HAP-1 (cell line): ENCODE measurements at regions not wholly inside any gene's neighbourhood (a gene's known extent, or its start where the extent isn't known, plus 50 kb on each side); places are given as distances from the start of the nearest gene placed in this dataset.

Experiments used
- DNase-seq, 2 experiments: peaks; one replicate each; pipeline ENCODE4 v3.0.0-alpha.2; 2016 to 2020; ENCODE audit warnings: low spot score in 2 of 2
- H3K27me3 ChIP-seq: fragments of 250-450 bp; sonication (Bioruptor Pico); 2 replicates; pipeline ENCODE4 v1.5.1; 2020; ENCODE audit warnings: low read depth, mild to moderate bottlenecking, moderate library complexity
- H3K36me3 ChIP-seq: fragments of 250-450 bp; sonication (Bioruptor Pico); replicated peaks from 2 replicates; pipeline ENCODE4 v1.5.1; 2020; ENCODE audit warnings: mild to moderate bottlenecking
- H3K4me1 ChIP-seq: fragments of 250-450 bp; sonication (Bioruptor Pico); 2 replicates; pipeline ENCODE4 v1.5.1; 2020; ENCODE audit warnings: mild to moderate bottlenecking
- H3K4me3 ChIP-seq: fragments of 250-450 bp; sonication (Bioruptor Pico); 2 replicates; pipeline ENCODE4 v1.5.1; 2020; ENCODE audit warnings: mild to moderate bottlenecking, moderate library complexity
- H3K9me3 ChIP-seq: fragments of 250-450 bp; sonication (Bioruptor Pico); 2 replicates; pipeline ENCODE4 v1.5.1; 2020; ENCODE audit warnings: mild to moderate bottlenecking, moderate library complexity
- in situ Hi-C: fragments of 300-500 bp; cut with MboI; formaldehyde crosslinking; loops from 3 replicates; pipeline ENCODE4 v1.14.3; 2020; ENCODE audit warnings: low sequenced_read_pairs, inconsistent platforms, mixed read lengths

GRCh38 chr3:59261009-59261408 is 211.2 kb upstream of the CFAP20DC start:
- Histone ChIP-seq H3K4me3 (no peak overlapping the region), H3K9me3 (no peaks in the 10 kb centered on the region), H3K4me1 (no peaks in the 10 kb centered on the region), H3K36me3 (no peaks in the 10 kb centered on the region), H3K27me3 (no peaks in the 10 kb centered on the region)
- in situ Hi-C loops = no loop called here
- DNase-seq = no peak

GRCh38 chr3:59258550-59259260 is 208.9 kb upstream of the CFAP20DC start:
- H3K4me1 ChIP-seq = no peaks in the 10 kb centered on the region
- H3K27me3 ChIP-seq = no peaks in the 10 kb centered on the region
- no peaks in the 10 kb centered on the region for H3K36me3 ChIP-seq
- in situ Hi-C loops = no loop called here
- no peak overlapping the region for H3K4me3 ChIP-seq
- no peak for DNase-seq
- H3K9me3 ChIP-seq = no peaks in the 10 kb centered on the region

- no peaks in the 10 kb centered on the region for H3K9me3 ChIP-seq
- no peaks in the 10 kb centered on the region for H3K4me1 ChIP-seq
- DNase-seq = no peak
- H3K36me3 ChIP-seq = no peaks in the 10 kb centered on the region
- no peak overlapping the region for H3K4me3 ChIP-seq
- H3K27me3 ChIP-seq = no peaks in the 10 kb centered on the region
- in situ Hi-C loops = no loop called here
Measured at GRCh38 chr3:59257506-59257905, 207.7 kb upstream of the CFAP20DC start.

- no peaks in the 10 kb centered on the region for H3K27me3 ChIP-seq
- no peaks in the 10 kb centered on the region for H3K36me3 ChIP-seq
- no peaks in the 10 kb centered on the region for H3K9me3 ChIP-seq
- no peak for DNase-seq
- in situ Hi-C loops = no loop called here
- H3K4me3 ChIP-seq = no peak overlapping the region
- H3K4me1 ChIP-seq = no peaks in the 10 kb centered on the region
Measured at GRCh38 chr3:59256230-59256629, 206.4 kb upstream of the CFAP20DC start.

- no peaks in the 10 kb centered on the region for H3K4me1 ChIP-seq
- DNase-seq = no peak
- H3K4me3 ChIP-seq = no peak overlapping the region
- H3K36me3 ChIP-seq = no peaks in the 10 kb centered on the region
- in situ Hi-C loops = no loop called here
- no peaks in the 10 kb centered on the region for H3K27me3 ChIP-seq
- no peaks in the 10 kb centered on the region for H3K9me3 ChIP-seq
Measured at GRCh38 chr3:59254976-59255375, 205.2 kb upstream of the CFAP20DC start.

- H3K4me3 ChIP-seq = no peak overlapping the region
- H3K9me3 ChIP-seq = no peaks in the 10 kb centered on the region
- no peak for DNase-seq
- in situ Hi-C loops = no loop called here
- H3K4me1 ChIP-seq = no peaks in the 10 kb centered on the region
- no peaks in the 10 kb centered on the region for H3K36me3 ChIP-seq
- H3K27me3 ChIP-seq = no peaks in the 10 kb centered on the region
Measured at GRCh38 chr3:59254433-59254832, 204.6 kb upstream of the CFAP20DC start.

GRCh38 chr3:59253523-59253922 is 203.7 kb upstream of the CFAP20DC start:
- H3K4me1 ChIP-seq = no peaks in the 10 kb centered on the region
- H3K36me3 ChIP-seq = no peaks in the 10 kb centered on the region
- no peaks in the 10 kb centered on the region for H3K9me3 ChIP-seq
- in situ Hi-C loops = no loop called here
- no peaks in the 10 kb centered on the region for H3K27me3 ChIP-seq
- no peak overlapping the region for H3K4me3 ChIP-seq
- no peak for DNase-seq

GRCh38 chr3:59251869-59252268 is 202.0 kb upstream of the CFAP20DC start:
- DNase-seq = no peak
- no peak overlapping the region for H3K4me3 ChIP-seq
- no peaks in the 10 kb centered on the region for H3K9me3 ChIP-seq
- no peaks in the 10 kb centered on the region for H3K27me3 ChIP-seq
- no peaks in the 10 kb centered on the region for H3K4me1 ChIP-seq
- H3K36me3 ChIP-seq = no peaks in the 10 kb centered on the region
- in situ Hi-C loops = no loop called here

- DNase-seq = no peak
- in situ Hi-C loops = no loop called here
- no peaks in the 10 kb centered on the region for H3K9me3 ChIP-seq
- H3K4me3 ChIP-seq = no peak overlapping the region
- H3K4me1 ChIP-seq = no peaks in the 10 kb centered on the region
- no peaks in the 10 kb centered on the region for H3K27me3 ChIP-seq
- no peaks in the 10 kb centered on the region for H3K36me3 ChIP-seq
Measured at GRCh38 chr3:59250600-59250999, 200.8 kb upstream of the CFAP20DC start.

GRCh38 chr3:59249698-59250361 is 200.0 kb upstream of the CFAP20DC start:
- DNase-seq = no peak
- in situ Hi-C loops = no loop called here
- H3K4me1 ChIP-seq = no peaks in the 10 kb centered on the region
- no peaks in the 10 kb centered on the region for H3K9me3 ChIP-seq
- H3K36me3 ChIP-seq = no peaks in the 10 kb centered on the region
- no peaks in the 10 kb centered on the region for H3K27me3 ChIP-seq
- H3K4me3 ChIP-seq = no peak overlapping the region

GRCh38 chr3:59249004-59249403 is 199.2 kb upstream of the CFAP20DC start:
- no peak for DNase-seq
- no peaks in the 10 kb centered on the region for H3K9me3 ChIP-seq

GRCh38 chr3:59247402-59247841 is 197.6 kb upstream of the CFAP20DC start:
- H3K4me1 ChIP-seq = no peaks in the 10 kb centered on the region
- no peak overlapping the region for H3K4me3 ChIP-seq
- no peaks in the 10 kb centered on the region for H3K36me3 ChIP-seq
- H3K27me3 ChIP-seq = no peaks in the 10 kb centered on the region
- in situ Hi-C loops = no loop called here
- no peak for DNase-seq
- no peaks in the 10 kb centered on the region for H3K9me3 ChIP-seq

More at GRCh38 chr3:59249004-59249403, 199.2 kb upstream of the CFAP20DC start:
- H3K27me3 ChIP-seq = no peaks in the 10 kb centered on the region
- H3K4me1 ChIP-seq = no peaks in the 10 kb centered on the region
- no peaks in the 10 kb centered on the region for H3K36me3 ChIP-seq
- H3K4me3 ChIP-seq = no peak overlapping the region
- in situ Hi-C loops = no loop called here

- Histone ChIP-seq H3K27me3 (no peaks in the 10 kb centered on the region), H3K4me3 (no peak overlapping the region), H3K9me3 (no peaks in the 10 kb centered on the region), H3K4me1 (no peaks in the 10 kb centered on the region), H3K36me3 (no peaks in the 10 kb centered on the region)
- DNase-seq = no peak
- in situ Hi-C loops = no loop called here
Measured at GRCh38 chr3:59246719-59247401, 197.0 kb upstream of the CFAP20DC start.

GRCh38 chr3:59245859-59246501 is 196.2 kb upstream of the CFAP20DC start:
- no peaks in the 10 kb centered on the region for H3K27me3 ChIP-seq
- H3K4me3 ChIP-seq = no peak overlapping the region
- no peaks in the 10 kb centered on the region for H3K9me3 ChIP-seq
- DNase-seq = no peak
- no peaks in the 10 kb centered on the region for H3K4me1 ChIP-seq
- no peaks in the 10 kb centered on the region for H3K36me3 ChIP-seq
- in situ Hi-C loops = no loop called here
